PFSK-1 (cell line): ENCODE measurements at regions not wholly inside any gene's neighbourhood (a gene's known extent, or its start where the extent isn't known, plus 50 kb on each side); places are given as distances from the start of the nearest gene placed in this dataset.

Experiments
- POLR2AphosphoS5 ChIP-seq: IDR thresholded peaks from 2 replicates; pipeline ENCODE4 v1.6.1; 2012; ENCODE audit warnings: low read depth, mild to moderate bottlenecking, control low read depth, low read length, moderate library complexity
- SIN3A ChIP-seq: IDR thresholded peaks from 2 replicates; pipeline ENCODE4 v1.6.1; 2012; ENCODE audit warnings: mild to moderate bottlenecking, low read length, moderate library complexity, borderline replicate concordance; ENCODE audit not compliant: insufficient read depth
- TF ChIP-seq, protein P1 (sequence below), 2 experiments: IDR thresholded peaks; 2 replicates each; pipeline versions ENCODE4 v1.6.1 to v1.8.0; 2011 to 2012; ENCODE audit warnings: low read depth in 2 of 2, low read length in 2 of 2, control low read depth in 1 of 2, inconsistent platforms in 1 of 2, mild to moderate bottlenecking in 1 of 2, moderate library complexity in 1 of 2; ENCODE audit not compliant: insufficient read depth in 1 of 2

DNA sequence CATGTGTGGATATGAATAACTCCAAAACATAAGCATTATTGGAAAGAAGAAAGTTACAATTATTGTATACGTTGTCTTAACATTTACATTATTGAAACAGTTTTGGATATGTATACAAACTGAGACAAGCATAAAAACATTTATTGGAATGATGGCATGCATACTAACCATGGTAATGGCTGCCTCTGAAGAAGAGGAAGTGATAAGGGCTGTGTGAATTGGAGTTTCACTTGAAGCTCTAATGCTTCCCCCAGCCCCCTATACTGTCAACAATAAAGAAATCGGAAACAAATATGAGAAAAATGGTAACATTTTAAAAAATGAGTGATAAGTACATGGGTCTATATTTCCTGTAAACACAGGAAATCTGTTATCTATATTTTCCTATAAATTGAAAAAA, 367.7 kb upstream of the DPYD start:
- TF ChIP-seq POLR2AphosphoS5 (no peak), SIN3A (no peak)
- TF ChIP-seq, protein P1, sequence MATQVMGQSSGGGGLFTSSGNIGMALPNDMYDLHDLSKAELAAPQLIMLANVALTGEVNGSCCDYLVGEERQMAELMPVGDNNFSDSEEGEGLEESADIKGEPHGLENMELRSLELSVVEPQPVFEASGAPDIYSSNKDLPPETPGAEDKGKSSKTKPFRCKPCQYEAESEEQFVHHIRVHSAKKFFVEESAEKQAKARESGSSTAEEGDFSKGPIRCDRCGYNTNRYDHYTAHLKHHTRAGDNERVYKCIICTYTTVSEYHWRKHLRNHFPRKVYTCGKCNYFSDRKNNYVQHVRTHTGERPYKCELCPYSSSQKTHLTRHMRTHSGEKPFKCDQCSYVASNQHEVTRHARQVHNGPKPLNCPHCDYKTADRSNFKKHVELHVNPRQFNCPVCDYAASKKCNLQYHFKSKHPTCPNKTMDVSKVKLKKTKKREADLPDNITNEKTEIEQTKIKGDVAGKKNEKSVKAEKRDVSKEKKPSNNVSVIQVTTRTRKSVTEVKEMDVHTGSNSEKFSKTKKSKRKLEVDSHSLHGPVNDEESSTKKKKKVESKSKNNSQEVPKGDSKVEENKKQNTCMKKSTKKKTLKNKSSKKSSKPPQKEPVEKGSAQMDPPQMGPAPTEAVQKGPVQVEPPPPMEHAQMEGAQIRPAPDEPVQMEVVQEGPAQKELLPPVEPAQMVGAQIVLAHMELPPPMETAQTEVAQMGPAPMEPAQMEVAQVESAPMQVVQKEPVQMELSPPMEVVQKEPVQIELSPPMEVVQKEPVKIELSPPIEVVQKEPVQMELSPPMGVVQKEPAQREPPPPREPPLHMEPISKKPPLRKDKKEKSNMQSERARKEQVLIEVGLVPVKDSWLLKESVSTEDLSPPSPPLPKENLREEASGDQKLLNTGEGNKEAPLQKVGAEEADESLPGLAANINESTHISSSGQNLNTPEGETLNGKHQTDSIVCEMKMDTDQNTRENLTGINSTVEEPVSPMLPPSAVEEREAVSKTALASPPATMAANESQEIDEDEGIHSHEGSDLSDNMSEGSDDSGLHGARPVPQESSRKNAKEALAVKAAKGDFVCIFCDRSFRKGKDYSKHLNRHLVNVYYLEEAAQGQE (IDR thresholded peaks at IDR 0.05; ENCODE audit: insufficient read depth in 1 of 2, low read depth in 2 of 2, low read length in 2 of 2): no peak
